ENCODE measurements at regions not wholly inside any gene's neighbourhood (a gene's known extent, or its start where the extent isn't known, plus 50 kb on each side); places are given as distances from the start of the nearest gene placed in this dataset.
"Not testable (repeated sequence)": the region's sequence is repeated elsewhere in the genome, so short reads cannot be mapped to it uniquely, and the experiment has no call there.

GRCh38 chr10:51012073-51012472, 62.2 kb upstream of the PRKG1 start:
- H3K4me1 ChIP-seq (ENCODE audit: control insufficient read depth in 1 of 2, insufficient read depth in 2 of 2, low read length in 2 of 2): no peaks in the 10 kb centered on the region
- intact Hi-C loops (cut with micrococcal nuclease): loop anchor here in 1 of 2 donors (10.0 kb wide), 1 partner anchor 943 kb away; no protein-coding TSS in a partner anchor
- H3K79me2 ChIP-seq (ENCODE audit: insufficient read depth, low read length): no peaks in the 10 kb centered on the region
- H3K4me3 ChIP-seq (replicated peaks in 1 of 3; ENCODE audit: low read depth in 2 of 3, low read length in 3 of 3): no peak overlapping the region
- WGBS (ENCODE audit: insufficient coverage): no CpG with 5 or more reads among the region's 2 CpGs
- DNase-seq: no peak
- Mint-ChIP-seq H3K4me1 (no peaks in the 10 kb centered on the region), H3K4me3 (no peak overlapping the region), H3K9me3 (no peaks in the 10 kb centered on the region), H3K36me3 (no peaks in the 10 kb centered on the region), H3K27ac (no peak overlapping the region), H3K27me3 (ENCODE audit: low read depth in 3 of 3) (peaks cover 0 to 1% (median 0%) of the 10 kb centered on the region in 3 donors)
- TF ChIP-seq, protein P1, sequence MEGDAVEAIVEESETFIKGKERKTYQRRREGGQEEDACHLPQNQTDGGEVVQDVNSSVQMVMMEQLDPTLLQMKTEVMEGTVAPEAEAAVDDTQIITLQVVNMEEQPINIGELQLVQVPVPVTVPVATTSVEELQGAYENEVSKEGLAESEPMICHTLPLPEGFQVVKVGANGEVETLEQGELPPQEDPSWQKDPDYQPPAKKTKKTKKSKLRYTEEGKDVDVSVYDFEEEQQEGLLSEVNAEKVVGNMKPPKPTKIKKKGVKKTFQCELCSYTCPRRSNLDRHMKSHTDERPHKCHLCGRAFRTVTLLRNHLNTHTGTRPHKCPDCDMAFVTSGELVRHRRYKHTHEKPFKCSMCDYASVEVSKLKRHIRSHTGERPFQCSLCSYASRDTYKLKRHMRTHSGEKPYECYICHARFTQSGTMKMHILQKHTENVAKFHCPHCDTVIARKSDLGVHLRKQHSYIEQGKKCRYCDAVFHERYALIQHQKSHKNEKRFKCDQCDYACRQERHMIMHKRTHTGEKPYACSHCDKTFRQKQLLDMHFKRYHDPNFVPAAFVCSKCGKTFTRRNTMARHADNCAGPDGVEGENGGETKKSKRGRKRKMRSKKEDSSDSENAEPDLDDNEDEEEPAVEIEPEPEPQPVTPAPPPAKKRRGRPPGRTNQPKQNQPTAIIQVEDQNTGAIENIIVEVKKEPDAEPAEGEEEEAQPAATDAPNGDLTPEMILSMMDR (IDR thresholded peaks at IDR 0.05): no peak
- H4K20me1 ChIP-seq (ENCODE audit: insufficient read depth, low read length): no peaks in the 10 kb centered on the region
- H3K9me3 ChIP-seq (replicated peaks in 1 of 2; ENCODE audit: control insufficient read depth in 1 of 2, insufficient read depth in 1 of 2, low read length in 2 of 2): no peaks in the 10 kb centered on the region
- H3K4me2 ChIP-seq (replicated peaks; ENCODE audit: extremely low read depth, low read length, poor library complexity, severe bottlenecking): no peak overlapping the region
- H3K27ac ChIP-seq (ENCODE audit: low read depth in 1 of 2, low read length in 2 of 2): no peak overlapping the region
- H3K36me3 ChIP-seq (replicated peaks in 1 of 2; ENCODE audit: control insufficient read depth in 1 of 2, insufficient read depth in 2 of 2, low read length in 2 of 2): no peaks in the 10 kb centered on the region
- H3K27me3 ChIP-seq (ENCODE audit: control insufficient read depth in 2 of 2, insufficient read depth in 2 of 2, low read length in 2 of 2): no peaks in the 10 kb centered on the region
- H2AFZ ChIP-seq (ENCODE audit: insufficient read depth, low read depth, low read length, poor library complexity, severe bottlenecking): no peak overlapping the region
- no peak overlapping the region for H3K9ac ChIP-seq (ENCODE audit: insufficient read depth, low read length, poor library complexity, severe bottlenecking)

- Histone ChIP-seq H3K9me3 (replicated peaks in 1 of 2; ENCODE audit: control insufficient read depth in 1 of 2, insufficient read depth in 1 of 2, low read length in 2 of 2) (no peaks in the 10 kb centered on the region), H3K4me1 (ENCODE audit: control insufficient read depth in 1 of 2, insufficient read depth in 2 of 2, low read length in 2 of 2) (no peaks in the 10 kb centered on the region), H3K4me2 (replicated peaks; ENCODE audit: extremely low read depth, low read length, poor library complexity, severe bottlenecking) (no peak overlapping the region), H3K27ac (ENCODE audit: low read depth in 1 of 2, low read length in 2 of 2) (no peak overlapping the region), H3K36me3 (replicated peaks in 1 of 2; ENCODE audit: control insufficient read depth in 1 of 2, insufficient read depth in 2 of 2, low read length in 2 of 2) (no peaks in the 10 kb centered on the region), H4K20me1 (ENCODE audit: insufficient read depth, low read length) (no peaks in the 10 kb centered on the region), H3K9ac (ENCODE audit: insufficient read depth, low read length, poor library complexity, severe bottlenecking) (no peak overlapping the region), H3K4me3 (replicated peaks in 1 of 3; ENCODE audit: low read depth in 2 of 3, low read length in 3 of 3) (no peak overlapping the region), H3K79me2 (ENCODE audit: insufficient read depth, low read length) (no peaks in the 10 kb centered on the region), H2AFZ (ENCODE audit: insufficient read depth, low read depth, low read length, poor library complexity, severe bottlenecking) (no peak overlapping the region), H3K27me3 (ENCODE audit: control insufficient read depth in 2 of 2, insufficient read depth in 2 of 2, low read length in 2 of 2) (no peaks in the 10 kb centered on the region)
- H3K4me1 Mint-ChIP-seq: no peaks in the 10 kb centered on the region
- WGBS (ENCODE audit: insufficient coverage): no CpG with 5 or more reads among the region's 4 CpGs
- intact Hi-C loops (cut with micrococcal nuclease): loop anchor here in 1 of 2 donors (10.0 kb wide), 1 partner anchor 940 kb away; no protein-coding TSS in a partner anchor
- H3K4me3 Mint-ChIP-seq: no peak overlapping the region
- no peak overlapping the region for H3K27ac Mint-ChIP-seq
- H3K9me3 Mint-ChIP-seq: no peaks in the 10 kb centered on the region
- H3K36me3 Mint-ChIP-seq: no peaks in the 10 kb centered on the region
- DNase-seq: no peak
- H3K27me3 Mint-ChIP-seq (ENCODE audit: low read depth in 3 of 3): peaks cover 0 to 1% (median 0%) of the 10 kb centered on the region in 3 donors
- TF ChIP-seq, protein P1 (IDR thresholded peaks at IDR 0.05): no peak
These were observed 59.5 kb upstream of the PRKG1 start for GRCh38 chr10:51014680-51015389.

DNA sequence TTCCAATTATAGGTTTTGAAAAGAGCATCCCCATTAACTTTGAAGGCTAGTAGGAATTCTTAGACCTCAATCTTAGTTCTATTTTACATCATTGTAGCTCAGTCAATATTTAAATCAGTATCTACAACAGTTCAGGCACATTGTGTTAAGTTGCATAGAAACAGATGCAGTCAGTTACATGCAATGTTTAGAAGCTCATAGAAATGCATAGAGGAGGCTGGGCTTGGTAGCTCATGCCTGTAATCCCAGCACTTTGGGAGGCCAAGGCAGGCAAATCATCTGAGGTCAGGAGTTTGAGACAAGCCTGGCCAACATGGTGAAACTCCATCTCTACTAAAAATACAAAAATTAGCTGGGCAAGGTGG, 58.9 kb upstream of the PRKG1 start:
- not testable (repeated sequence) for H3K4me1 ChIP-seq (ENCODE audit: control insufficient read depth in 1 of 2, insufficient read depth in 2 of 2, low read length in 2 of 2); DNase-seq; H3K4me3 Mint-ChIP-seq; H3K36me3 ChIP-seq (replicated peaks in 1 of 2; ENCODE audit: control insufficient read depth in 1 of 2, insufficient read depth in 2 of 2, low read length in 2 of 2); H3K36me3 Mint-ChIP-seq; H3K27ac Mint-ChIP-seq; H4K20me1 ChIP-seq (ENCODE audit: insufficient read depth, low read length); H3K4me1 Mint-ChIP-seq; H3K9me3 ChIP-seq (replicated peaks in 1 of 2; ENCODE audit: control insufficient read depth in 1 of 2, insufficient read depth in 1 of 2, low read length in 2 of 2); H3K9ac ChIP-seq (ENCODE audit: insufficient read depth, low read length, poor library complexity, severe bottlenecking); H3K27ac ChIP-seq (ENCODE audit: low read depth in 1 of 2, low read length in 2 of 2); H3K4me2 ChIP-seq (replicated peaks; ENCODE audit: extremely low read depth, low read length, poor library complexity, severe bottlenecking); H3K79me2 ChIP-seq (ENCODE audit: insufficient read depth, low read length); H3K9me3 Mint-ChIP-seq; H2AFZ ChIP-seq (ENCODE audit: insufficient read depth, low read depth, low read length, poor library complexity, severe bottlenecking); H3K27me3 Mint-ChIP-seq (ENCODE audit: low read depth in 3 of 3); H3K4me3 ChIP-seq (replicated peaks in 1 of 3; ENCODE audit: low read depth in 2 of 3, low read length in 3 of 3); H3K27me3 ChIP-seq (ENCODE audit: control insufficient read depth in 2 of 2, insufficient read depth in 2 of 2, low read length in 2 of 2)
- intact Hi-C loops (cut with micrococcal nuclease): loop anchor here in 1 of 2 donors (10.0 kb wide), 1 partner anchor 939 kb away; no protein-coding TSS in a partner anchor

Measured in CD14-positive monocyte (primary cell).